H9 (cell line): ENCODE measurements at regions not wholly inside any gene's neighbourhood (a gene's known extent, or its start where the extent isn't known, plus 50 kb on each side); places are given as distances from the start of the nearest gene placed in this dataset.

Source experiments
- DNase-seq: peaks from one replicate; pipeline ENCODE4 v3.0.0-alpha.2; 2017
- H2AFZ ChIP-seq: one replicate; pipeline ENCODE4 v1.6.1; 2013; ENCODE audit warnings: mild to moderate bottlenecking, low read length, control low read depth, moderate library complexity
- H2AK5ac ChIP-seq: 2 replicates; pipeline ENCODE4 v1.6.1; 2013; ENCODE audit warnings: low read length, control low read depth, mixed read lengths; ENCODE audit not compliant: insufficient read length
- H2BK120ac ChIP-seq: one replicate; pipeline ENCODE4 v1.6.1; 2013; ENCODE audit warnings: low read depth, mild to moderate bottlenecking, low read length, control low read depth, inconsistent platforms; ENCODE audit not compliant: poor library complexity, severe bottlenecking
- H2BK12ac ChIP-seq: 2 replicates; pipeline ENCODE4 v1.6.1; 2013; ENCODE audit warnings: low read length, control low read depth, mixed read lengths, low read depth; ENCODE audit not compliant: insufficient read length
- H2BK15ac ChIP-seq: 2 replicates; pipeline ENCODE4 v1.6.1; 2013; ENCODE audit warnings: low read depth, low read length, control low read depth
- H2BK20ac ChIP-seq: one replicate; pipeline ENCODE4 v1.6.1; 2013; ENCODE audit warnings: low read depth, mild to moderate bottlenecking, low read length, control low read depth, inconsistent platforms; ENCODE audit not compliant: poor library complexity, severe bottlenecking
- H2BK5ac ChIP-seq: 2 replicates; pipeline ENCODE4 v1.6.1; 2013; ENCODE audit warnings: low read length, control low read depth, mixed read lengths; ENCODE audit not compliant: insufficient read length
- H3K14ac ChIP-seq: 2 replicates; pipeline ENCODE4 v1.6.1; 2013; ENCODE audit warnings: low read length, control low read depth; ENCODE audit not compliant: insufficient read depth
- H3K18ac ChIP-seq: 2 replicates; pipeline ENCODE4 v1.6.1; 2013; ENCODE audit warnings: low read depth, mild to moderate bottlenecking, mixed read lengths, low read length, control low read depth; ENCODE audit not compliant: insufficient read length
- H3K23ac ChIP-seq: 2 replicates; pipeline ENCODE4 v1.6.1; 2013; ENCODE audit warnings: low read length, control low read depth, mixed read lengths, low read depth; ENCODE audit not compliant: insufficient read length
- H3K23me2 ChIP-seq: 2 replicates; pipeline ENCODE4 v1.6.1; 2013; ENCODE audit warnings: low read depth, mild to moderate bottlenecking, mixed read lengths, low read length, control low read depth; ENCODE audit not compliant: insufficient read length, poor library complexity, severe bottlenecking
- H3K27ac ChIP-seq: 2 replicates; pipeline ENCODE4 v1.5.1; 2013; ENCODE audit warnings: low read length, control low read depth, mixed read lengths, low read depth; ENCODE audit not compliant: insufficient read length
- H3K27me3 ChIP-seq: 2 replicates; pipeline ENCODE4 v1.6.1; 2013; ENCODE audit warnings: low read length, control low read depth, inconsistent platforms; ENCODE audit not compliant: insufficient read depth
- H3K4ac ChIP-seq: 2 replicates; pipeline ENCODE4 v1.6.1; 2013; ENCODE audit warnings: low read depth, mild to moderate bottlenecking, control low read depth, inconsistent platforms, low read length, moderate library complexity
- H3K4me1 ChIP-seq: 2 replicates; pipeline ENCODE4 v1.6.1; 2013; ENCODE audit warnings: low read length, control low read depth, inconsistent platforms; ENCODE audit not compliant: insufficient read depth
- H3K4me2 ChIP-seq: 2 replicates; pipeline ENCODE4 v1.6.1; 2013; ENCODE audit warnings: low read length, control low read depth, mixed read lengths; ENCODE audit not compliant: insufficient read length, insufficient read depth
- H3K56ac ChIP-seq: 2 replicates; pipeline ENCODE4 v1.6.1; 2013; ENCODE audit warnings: low read depth, mild to moderate bottlenecking, mixed read lengths, low read length, control low read depth; ENCODE audit not compliant: insufficient read length
- H3K79me1 ChIP-seq: 2 replicates; pipeline ENCODE4 v1.6.1; 2013; ENCODE audit warnings: low read depth, mild to moderate bottlenecking, moderate library complexity, low read length, control low read depth, inconsistent platforms; ENCODE audit not compliant: insufficient read depth, poor library complexity, severe bottlenecking
- H3K79me2 ChIP-seq: 2 replicates; pipeline ENCODE4 v1.6.1; 2013; ENCODE audit warnings: low read length, control low read depth, inconsistent platforms; ENCODE audit not compliant: insufficient read depth
- H3K9ac ChIP-seq: 2 replicates; pipeline ENCODE4 v1.6.1; 2013; ENCODE audit warnings: low read length, control low read depth, mixed read lengths; ENCODE audit not compliant: insufficient read length; ENCODE audit errors: extremely low read depth
- H3K9me3 ChIP-seq: one replicate; pipeline ENCODE4 v1.6.1; 2013; ENCODE audit warnings: low read depth, low read length, inconsistent platforms; ENCODE audit not compliant: control insufficient read depth
- H3T11ph ChIP-seq: one replicate; pipeline ENCODE4 v1.6.1; 2013; ENCODE audit warnings: mild to moderate bottlenecking, low read length, control low read depth, inconsistent platforms
- H4K20me1 ChIP-seq: one replicate; pipeline ENCODE4 v1.6.1; 2013; ENCODE audit not compliant: control insufficient read depth, insufficient read length, insufficient read depth
- H4K5ac ChIP-seq: 2 replicates; pipeline ENCODE4 v1.6.1; 2013; ENCODE audit warnings: low read depth, mild to moderate bottlenecking, mixed read lengths, low read length, control low read depth; ENCODE audit not compliant: insufficient read length
- H4K8ac ChIP-seq: replicated peaks from 2 replicates; pipeline ENCODE4 v1.6.1; 2013; ENCODE audit warnings: low read length, control low read depth, mixed read lengths, low read depth; ENCODE audit not compliant: insufficient read length
- H4K91ac ChIP-seq: 2 replicates; pipeline ENCODE4 v1.6.1; 2013; ENCODE audit warnings: low read depth, mild to moderate bottlenecking, moderate library complexity, mixed read lengths, low read length, control low read depth; ENCODE audit not compliant: insufficient read length
- H3K27ac Mint-ChIP-seq, 3 experiments: 2 replicates in 2 of 3; 3 replicates in 1 of 3; pipeline ENCODE4 v1.8.0; 2020 to 2021; ENCODE audit warnings: mixed read lengths in 3 of 3, mild to moderate bottlenecking in 1 of 3, moderate library complexity in 1 of 3
- H3K27me3 Mint-ChIP-seq: 2 replicates; pipeline ENCODE4 v1.8.0; 2021; ENCODE audit warnings: low read depth, mild to moderate bottlenecking, moderate library complexity, mixed read lengths
- H3K36me3 Mint-ChIP-seq, 3 experiments: 2 replicates in 2 of 3; 3 replicates in 1 of 3; pipeline ENCODE4 v1.8.0; 2020 to 2021; ENCODE audit warnings: low read depth in 3 of 3, mixed read lengths in 3 of 3; ENCODE audit not compliant: insufficient read depth in 1 of 3
- H3K4me1 Mint-ChIP-seq, 2 experiments: 2 replicates each; pipeline ENCODE4 v1.8.0; 2020; ENCODE audit warnings: mixed read lengths in 2 of 2
- H3K4me3 Mint-ChIP-seq, 2 experiments: 2 replicates in 1 of 2; 3 replicates in 1 of 2; pipeline ENCODE4 v1.8.0; 2020 to 2021; ENCODE audit warnings: mild to moderate bottlenecking in 2 of 2, mixed read lengths in 2 of 2, moderate library complexity in 1 of 2
- H3K9me3 Mint-ChIP-seq, 2 experiments: 2 replicates in 1 of 2; 3 replicates in 1 of 2; pipeline ENCODE4 v1.8.0; 2020; ENCODE audit warnings: mild to moderate bottlenecking in 2 of 2, mixed read lengths in 2 of 2, moderate library complexity in 1 of 2
- CTCF ChIP-seq: fragments of 200-600 bp; sonication (generic); conservative IDR thresholded peaks from 3 replicates; pipeline ENCODE4 v1.8.0; 2021; ENCODE audit warnings: antibody characterized with exemption, mild to moderate bottlenecking
- WGBS: extraction: QIAGEN DNeasy Blood & Tissue Kit; methylation state at CpG from one replicate; pipeline ENCODE4 v1.1.7; 2013; ENCODE audit warnings: missing lambda C conversion rate, low lambda C conversion rate, mixed read lengths; ENCODE audit not compliant: insufficient read length; ENCODE audit errors: extremely low coverage; 5-methylcytosine and 5-hydroxymethylcytosine counted together

- H4K5ac ChIP-seq = no peak overlapping the region
- no peak for DNase-seq
- H2AFZ ChIP-seq = no peak overlapping the region
- H3K4me1 Mint-ChIP-seq = peaks cover 16 to 27% of the 10 kb centered on the region in 2 experiments
- H3K27me3 ChIP-seq = no peaks in the 10 kb centered on the region
- H2BK20ac ChIP-seq = no peak overlapping the region
- H3K14ac ChIP-seq = no peak overlapping the region
- TF ChIP-seq CTCF = no peak
- no peak overlapping the region for H4K8ac ChIP-seq
- H3K18ac ChIP-seq = no peak overlapping the region
- H3K9me3 Mint-ChIP-seq = no peaks in the 10 kb centered on the region
- no peak overlapping the region for H3K23ac ChIP-seq
- H3K4me2 ChIP-seq = no peak overlapping the region
- no peaks in the 10 kb centered on the region for H3K36me3 Mint-ChIP-seq
- no peak overlapping the region for H3K4me3 Mint-ChIP-seq
- no peaks in the 10 kb centered on the region for H3K23me2 ChIP-seq
- no peak overlapping the region for H2BK5ac ChIP-seq
- no peak overlapping the region for H3K27ac Mint-ChIP-seq
- no peak overlapping the region for H3K9ac ChIP-seq
- no peaks in the 10 kb centered on the region for H4K20me1 ChIP-seq
- H3K9me3 ChIP-seq = no peaks in the 10 kb centered on the region
- no peak overlapping the region for H3K56ac ChIP-seq
- no peaks in the 10 kb centered on the region for H3K4me1 ChIP-seq
- H3K27ac ChIP-seq = no peak overlapping the region
- no peak overlapping the region for H3K4ac ChIP-seq
- no peak overlapping the region for H4K91ac ChIP-seq
- no peak overlapping the region for H3T11ph ChIP-seq
- no peak overlapping the region for H2BK12ac ChIP-seq
- H3K79me1 ChIP-seq = no peaks in the 10 kb centered on the region
- H3K27me3 Mint-ChIP-seq = peaks cover 10% of the 10 kb centered on the region
- H2BK120ac ChIP-seq = no peak overlapping the region
- WGBS = no CpG with 5 or more reads among the region's 5 CpGs
- no peaks in the 10 kb centered on the region for H3K79me2 ChIP-seq
- H2AK5ac ChIP-seq = no peak overlapping the region
- no peak overlapping the region for H2BK15ac ChIP-seq
Observed at GRCh38 chr10:3261921-3262320, 89.3 kb upstream of the PITRM1 start.
